ENCODE measurements at regions not wholly inside any gene's neighbourhood (a gene's known extent, or its start where the extent isn't known, plus 50 kb on each side); places are given as distances from the start of the nearest gene placed in this dataset.
"Not testable (repeated sequence)": the region's sequence is repeated elsewhere in the genome, so short reads cannot be mapped to it uniquely, and the experiment has no call there.

DNA sequence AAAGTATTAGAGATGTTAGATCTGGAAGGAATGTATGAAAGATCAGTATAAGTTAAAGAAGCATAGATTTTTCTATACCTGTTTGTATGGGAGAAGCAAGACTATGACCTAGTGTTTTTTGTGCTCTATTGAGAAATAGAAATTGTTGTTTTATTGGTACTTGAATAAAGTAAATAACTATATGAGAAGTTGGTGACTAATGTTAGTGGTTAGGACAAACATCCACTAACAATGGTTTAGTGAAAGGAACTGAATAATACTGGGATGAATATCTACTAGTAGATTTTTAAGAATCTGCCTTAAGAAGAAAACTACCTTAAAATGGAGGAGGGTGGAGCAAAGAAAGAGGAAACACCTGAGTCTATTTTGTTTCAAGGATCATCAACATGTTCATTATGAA, 521.1 kb upstream of the POT1 start:
- no peak for DNase-seq

DNA sequence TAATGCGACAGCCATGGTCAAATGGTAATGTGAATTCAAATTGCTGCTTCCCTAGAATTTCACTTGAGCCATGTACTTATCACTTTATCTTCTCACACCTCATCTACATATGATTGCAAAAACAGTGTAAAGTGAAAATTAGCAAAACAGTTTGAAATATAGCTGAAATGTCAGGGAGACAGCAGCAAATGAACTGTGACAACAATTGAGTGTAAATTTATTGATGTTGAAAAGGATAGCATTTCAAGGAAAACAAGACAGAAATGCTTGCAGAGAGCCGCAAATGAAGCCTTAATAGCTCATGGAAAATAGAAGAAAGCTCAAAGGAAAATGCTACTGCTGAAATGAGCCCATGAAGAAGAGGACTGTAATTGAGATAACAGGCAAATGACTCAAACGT, 516.2 kb upstream of the POT1 start:
- no peak for DNase-seq

DNA sequence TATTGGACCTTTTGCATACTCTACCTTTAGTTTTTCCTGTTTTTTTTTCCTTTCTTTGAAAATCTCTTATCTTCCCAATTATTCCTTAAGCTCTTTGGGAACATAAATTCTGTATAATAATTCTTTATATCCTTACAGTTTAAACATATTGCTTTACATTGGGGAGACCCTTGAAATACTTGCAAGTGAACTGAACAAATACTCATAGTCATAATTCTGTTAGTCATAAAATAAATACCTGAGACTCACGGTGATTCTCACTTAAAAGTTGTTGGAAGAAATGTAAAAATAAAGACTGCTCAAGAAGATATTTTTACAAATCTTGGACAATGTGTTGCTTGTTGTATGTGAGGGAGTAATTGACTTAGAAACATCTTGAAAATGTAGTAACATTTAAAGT, 515.2 kb upstream of the POT1 start:
- DNase-seq: no peak

- no peak for DNase-seq
These were observed 506.6 kb upstream of the POT1 start for GRCh38 chr7:125436220-125436619.

DNA sequence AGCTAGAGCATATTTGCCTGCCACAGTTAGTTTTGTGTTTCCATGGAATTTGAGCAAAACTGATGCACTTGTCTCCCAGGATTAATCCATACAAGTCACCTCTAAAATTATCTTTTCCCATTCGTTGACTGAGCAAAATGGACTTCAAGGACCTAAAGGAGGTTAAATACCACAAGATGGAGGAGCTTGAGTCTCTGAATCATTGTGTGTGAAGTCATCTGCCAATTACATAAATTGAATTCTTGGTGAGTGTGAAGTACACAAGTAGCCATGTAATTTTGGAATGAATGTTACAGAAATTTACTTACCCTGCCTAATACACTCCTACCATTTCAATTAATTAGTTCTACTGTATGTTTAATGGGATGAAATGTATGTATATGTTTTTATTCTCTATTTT, 501.7 kb upstream of the POT1 start:
- DNase-seq: no peak

- no peak for DNase-seq
These were observed 500.4 kb upstream of the POT1 start for GRCh38 chr7:125430013-125430412.

GRCh38 chr7:125427676-125428075, 498.1 kb upstream of the POT1 start:
- DNase-seq: no peak

DNA sequence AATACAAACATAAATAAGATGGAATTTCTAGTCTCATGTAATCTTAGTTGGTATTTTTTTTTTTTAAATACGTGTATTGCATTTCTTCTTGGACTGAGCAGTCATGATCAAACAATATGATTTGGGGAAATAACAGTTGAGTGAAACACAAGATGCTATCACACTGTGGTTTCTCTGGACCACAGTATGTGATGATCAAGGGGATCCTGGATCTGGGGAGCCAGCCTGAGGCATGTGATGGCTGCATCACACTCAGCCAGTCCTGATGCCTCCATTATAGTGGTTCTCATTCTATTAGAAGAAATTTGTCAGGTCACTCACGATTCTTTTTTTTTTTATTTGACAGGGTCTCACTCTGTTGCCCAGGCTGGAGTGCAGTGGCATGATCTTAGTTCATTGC, 495.9 kb upstream of the POT1 start:
- no peak for DNase-seq

GRCh38 chr7:125424721-125425120, 495.1 kb upstream of the POT1 start:
- DNase-seq: no peak

GRCh38 chr7:125423458-125424155, 494.0 kb upstream of the POT1 start:
- peak; percentile 1 to 68 (median 29) for DNase-seq

DNA sequence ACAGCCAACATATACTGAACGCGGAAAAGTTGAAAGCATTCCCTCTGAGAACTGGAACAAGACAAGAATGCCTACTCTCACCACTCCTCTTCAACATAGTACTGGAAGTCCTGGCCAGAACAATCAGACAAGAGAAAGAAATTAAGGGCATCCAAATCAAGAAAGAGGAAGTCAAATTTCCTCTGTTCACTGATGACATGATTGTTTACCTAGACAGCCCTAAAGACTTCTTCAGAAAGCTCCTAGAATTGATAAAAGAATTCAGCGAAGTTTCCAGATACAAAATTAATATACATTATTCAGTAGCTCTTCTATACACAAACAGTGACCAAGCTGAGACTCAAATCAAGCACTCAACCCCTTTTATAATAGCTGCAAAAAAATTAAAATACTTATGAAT, 491.8 kb upstream of the POT1 start:
- not testable (repeated sequence) for DNase-seq

DNA sequence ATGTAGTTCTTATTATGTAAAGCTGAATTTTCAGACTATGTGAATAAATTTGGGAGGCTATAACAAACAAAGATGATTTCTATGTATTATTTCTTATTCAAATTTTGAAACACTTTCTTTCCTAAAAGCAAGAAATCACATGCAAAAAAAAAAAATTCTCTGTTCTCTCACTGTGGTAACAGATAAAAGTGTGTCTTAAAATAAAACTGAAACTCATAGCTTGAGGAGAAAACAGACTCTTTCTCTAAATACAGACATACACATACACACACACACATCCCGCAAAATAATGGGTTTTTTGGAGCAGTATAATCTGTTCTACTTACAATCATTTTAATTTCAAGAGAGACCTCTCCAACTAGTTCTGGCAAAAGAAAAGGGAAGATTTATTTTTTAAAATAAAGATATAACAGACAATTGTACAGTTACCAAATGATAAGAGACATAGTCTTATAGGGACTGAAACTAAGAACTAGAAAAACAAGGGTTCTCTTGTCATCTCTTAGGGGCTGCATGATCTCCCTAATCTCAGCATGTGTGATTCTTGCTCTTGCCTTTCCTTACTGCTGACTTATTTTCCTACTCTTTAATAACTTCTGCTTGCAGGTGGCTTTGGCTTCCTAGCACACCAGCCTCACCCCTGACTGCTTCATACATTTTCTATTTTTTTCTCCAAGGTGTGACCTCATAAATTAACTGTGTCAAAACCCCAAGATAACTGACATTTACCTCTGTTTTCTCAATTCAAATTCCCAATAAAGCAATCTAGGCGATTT, 483.5 kb upstream of the POT1 start:
- DNase-seq: no peak

- DNase-seq: no peak
These were observed 480.3 kb upstream of the POT1 start for GRCh38 chr7:125409921-125410320.

DNA sequence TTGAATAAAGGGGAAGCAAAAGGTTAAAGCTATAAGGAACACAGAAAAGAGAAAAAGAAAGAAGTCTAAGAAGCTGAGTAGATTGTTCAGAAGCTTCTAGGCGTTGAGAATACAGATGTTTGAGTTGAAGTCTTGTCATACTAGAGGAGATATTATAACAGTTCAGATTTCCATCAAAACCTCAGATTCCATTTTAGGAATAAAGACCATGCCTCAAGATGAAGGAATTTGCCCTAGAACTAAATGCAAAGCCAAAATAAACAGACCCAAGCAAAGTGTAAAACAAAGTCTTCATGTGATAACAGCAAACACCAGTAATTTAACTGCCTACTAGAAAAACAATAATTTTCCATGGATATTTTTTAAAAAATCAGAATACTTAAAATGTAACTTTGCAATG, 476.5 kb upstream of the POT1 start:
- DNase-seq: no peak

DNA sequence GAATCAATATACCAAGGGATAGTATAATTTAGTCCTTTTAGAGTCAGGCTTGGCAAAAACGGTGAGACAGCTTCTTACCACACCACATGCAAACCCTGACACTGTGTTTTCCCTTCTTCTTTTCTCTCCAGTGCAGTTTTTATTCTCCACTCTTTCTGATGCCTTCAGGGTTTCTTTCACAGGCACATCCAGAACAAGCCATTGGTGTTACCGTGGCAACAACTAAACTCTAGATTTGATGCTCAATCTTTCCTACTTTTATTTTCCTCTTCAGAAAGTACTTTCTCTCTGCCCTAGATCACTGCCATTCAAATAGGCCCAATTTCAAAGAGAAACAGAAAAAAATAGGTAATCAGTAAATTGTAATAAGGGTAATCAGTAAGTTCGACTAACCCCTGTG, 469.8 kb upstream of the POT1 start:
- no peak for DNase-seq

GRCh38 chr7:125396466-125397151, 467.0 kb upstream of the POT1 start:
- DNase-seq: no peak

GRCh38 chr7:125391921-125392320, 462.3 kb upstream of the POT1 start:
- peak in 1 of 4 experiments; percentile 1 for DNase-seq

DNA sequence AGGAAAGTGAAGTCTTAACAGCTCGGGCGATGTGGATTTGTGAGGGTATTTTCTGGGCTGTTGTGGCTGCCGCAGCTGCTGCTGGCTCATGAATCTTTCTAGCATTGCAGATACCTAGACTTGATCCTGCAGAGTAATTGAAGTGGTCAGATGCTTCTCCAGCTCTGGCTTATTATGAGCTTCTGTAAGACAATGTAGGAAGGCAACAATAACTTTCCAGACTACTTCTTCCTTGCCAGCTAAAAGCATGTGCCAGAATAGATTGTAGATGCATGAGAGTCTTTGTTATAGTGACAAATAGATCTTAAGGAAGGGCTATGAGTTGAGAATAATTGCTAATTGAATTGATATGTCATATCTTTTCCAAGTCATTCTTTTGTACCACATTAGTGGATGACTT, 461.4 kb upstream of the POT1 start:
- no peak for DNase-seq

DNA sequence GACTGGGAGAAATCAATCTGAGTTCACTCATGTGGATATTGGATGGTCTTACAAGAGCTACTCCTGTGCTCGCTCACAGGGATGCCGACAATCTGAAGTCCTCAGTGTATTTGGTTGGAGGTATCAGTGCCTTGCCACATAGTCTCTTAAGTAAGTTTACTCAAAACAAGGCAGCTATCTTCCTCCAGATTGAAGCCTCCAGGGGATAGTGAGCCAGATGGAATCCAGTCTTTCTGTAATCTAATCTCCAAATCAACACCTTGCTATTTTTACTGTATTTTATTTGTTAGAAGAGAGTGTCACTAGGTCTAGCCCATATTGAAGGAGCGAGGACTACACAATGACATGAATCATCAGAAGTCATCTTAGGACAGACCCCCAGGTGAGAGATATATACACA, 456.6 kb upstream of the POT1 start:
- DNase-seq: no peak

DNA sequence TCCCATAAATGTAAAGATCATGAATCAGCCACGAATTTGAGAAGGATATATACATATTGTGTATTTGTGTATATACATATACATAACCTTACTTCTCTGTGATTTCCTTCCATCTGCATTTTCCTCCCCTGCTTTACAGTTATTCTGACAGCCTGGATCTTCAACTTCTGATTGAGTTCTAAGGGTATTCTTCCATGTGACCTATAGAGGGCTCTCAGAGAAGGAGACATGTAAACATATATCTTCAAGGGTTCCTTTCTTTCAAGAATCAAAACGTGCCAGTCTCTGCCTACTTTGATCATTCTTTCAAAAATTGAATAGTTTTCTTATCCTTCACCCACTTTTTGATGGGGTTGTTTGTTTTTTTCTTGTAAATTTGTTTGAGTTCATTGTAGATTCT, 453.7 kb upstream of the POT1 start:
- no peak for DNase-seq

- no peak for DNase-seq
These were observed 452.8 kb upstream of the POT1 start for GRCh38 chr7:125382401-125382800.

- DNase-seq: no peak
These were observed 446.3 kb upstream of the POT1 start for GRCh38 chr7:125375942-125376341.

DNA sequence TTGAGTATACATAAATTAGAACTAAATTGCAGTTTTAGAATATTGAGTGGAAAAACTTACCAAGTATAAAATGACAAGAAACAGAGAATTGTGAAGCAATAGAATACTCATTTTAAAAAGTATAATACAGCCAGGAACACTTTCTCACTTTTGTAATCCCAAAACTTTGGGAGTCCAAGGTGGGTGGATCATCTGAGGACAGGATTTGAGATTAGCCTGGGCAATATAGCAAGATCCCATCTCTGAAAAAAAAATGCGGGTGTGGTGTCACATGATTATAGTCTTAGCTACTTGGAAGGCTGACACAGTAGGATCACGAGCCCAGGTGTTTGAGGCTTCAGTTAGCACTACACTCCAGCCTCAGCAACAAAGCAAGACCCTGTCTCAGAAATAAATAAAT, 440.9 kb upstream of the POT1 start:
- no peak for DNase-seq

- no peak for DNase-seq
These were observed 434.2 kb upstream of the POT1 start for GRCh38 chr7:125363873-125364272.
